Natural killer cell treated with Interleukin-12 subunit alpha and Interleukin-12 subunit beta and Interleukin-15 and Interleukin-18, amount 100 ng/mL, for 72 hours (primary cell): ENCODE measurements at regions not wholly inside any gene's neighbourhood (a gene's known extent, or its start where the extent isn't known, plus 50 kb on each side); places are given as distances from the start of the nearest gene placed in this dataset.

Experiments used
- ATAC-seq, 2 donors: fragments of 150-1000 bp; cut with Tn5 transposase in 1 of 2; sonication (Bioruptor Pico), chemical (Tn5 transposase) in 1 of 2; 2 replicates each; pipeline ENCODE4 v1.10.0; 2021
- DNase-seq: peaks from one replicate; pipeline ENCODE4 v3.0.0; 2022; ENCODE audit warnings: low spot score
- H3K27ac Mint-ChIP-seq, 2 donors: 1 replicate in 1 of 2; 2 replicates in 1 of 2; pipeline ENCODE4 v1.8.0; 2022; ENCODE audit warnings: mixed read lengths in 2 of 2, mild to moderate bottlenecking in 1 of 2, moderate library complexity in 1 of 2
- H3K27me3 Mint-ChIP-seq, 2 donors: 1 replicate in 1 of 2; 2 replicates in 1 of 2; pipeline ENCODE4 v1.8.0; 2022; ENCODE audit warnings: mixed read lengths in 2 of 2
- H3K36me3 Mint-ChIP-seq: one replicate; pipeline ENCODE4 v1.8.0; 2022; ENCODE audit warnings: mixed read lengths
- H3K4me1 Mint-ChIP-seq, 2 donors: 1 replicate in 1 of 2; 2 replicates in 1 of 2; pipeline ENCODE4 v1.8.0; 2022; ENCODE audit warnings: low read depth in 2 of 2, mixed read lengths in 2 of 2, mild to moderate bottlenecking in 1 of 2
- H3K4me3 Mint-ChIP-seq: one replicate; pipeline ENCODE4 v1.8.0; 2022; ENCODE audit warnings: mixed read lengths
- H3K9me3 Mint-ChIP-seq: 2 replicates; pipeline ENCODE4 v1.8.0; 2022; ENCODE audit warnings: mixed read lengths

GRCh38 chr12:124687917-124688316 is 120.5 kb upstream of the NCOR2 start:
- DNase-seq = no peak
- peak overlapping the region; percentile 13 for H3K4me3 Mint-ChIP-seq
- H3K27ac Mint-ChIP-seq = no peak overlapping the region
- peaks cover 8% of the 10 kb centered on the region for H3K36me3 Mint-ChIP-seq
- no peaks in the 10 kb centered on the region for H3K9me3 Mint-ChIP-seq
- peak; percentile 45 to 46 for ATAC-seq
- peaks cover 29 to 31% of the 10 kb centered on the region in 2 donors for H3K27me3 Mint-ChIP-seq
- peaks cover 23 to 38% of the 10 kb centered on the region in 2 donors for H3K4me1 Mint-ChIP-seq

- peak overlapping the region; percentile 13 for H3K4me3 Mint-ChIP-seq
- DNase-seq (no peak), ATAC-seq (peak; percentile 6 to 59)
- peaks cover 6% of the 10 kb centered on the region for H3K36me3 Mint-ChIP-seq
- peaks cover 29 to 35% of the 10 kb centered on the region in 2 donors for H3K27me3 Mint-ChIP-seq
- H3K9me3 Mint-ChIP-seq = no peaks in the 10 kb centered on the region
- peaks cover 23 to 38% of the 10 kb centered on the region in 2 donors for H3K4me1 Mint-ChIP-seq
- no peak overlapping the region for H3K27ac Mint-ChIP-seq
Measured at GRCh38 chr12:124687174-124687902, 119.9 kb upstream of the NCOR2 start.

GRCh38 chr12:124686370-124687173 is 119.2 kb upstream of the NCOR2 start:
- Mint-ChIP-seq H3K27me3 (peaks cover 28 to 35% of the 10 kb centered on the region in 2 donors), H3K4me3 (no peak overlapping the region), H3K36me3 (no peaks in the 10 kb centered on the region), H3K4me1 (peaks cover 26 to 38% of the 10 kb centered on the region in 2 donors), H3K27ac (no peak overlapping the region), H3K9me3 (no peaks in the 10 kb centered on the region)
- DNase-seq (no peak), ATAC-seq (no peak)

- Mint-ChIP-seq H3K4me1 (peaks cover 32 to 38% of the 10 kb centered on the region in 2 donors), H3K4me3 (no peak overlapping the region)
- DNase-seq = no peak
Measured at GRCh38 chr12:124685689-124686369, 118.4 kb upstream of the NCOR2 start.

GRCh38 chr12:124684971-124685688 is 117.7 kb upstream of the NCOR2 start:
- DNase-seq (no peak), ATAC-seq (peak in 1 of 2 donors; percentile 67)
- H3K9me3 Mint-ChIP-seq = no peaks in the 10 kb centered on the region
- H3K27ac Mint-ChIP-seq = peak overlapping the region in 1 of 2 donors; percentile 45
- no peaks in the 10 kb centered on the region for H3K36me3 Mint-ChIP-seq
- H3K4me3 Mint-ChIP-seq = no peak overlapping the region
- H3K27me3 Mint-ChIP-seq = peaks cover 27 to 35% of the 10 kb centered on the region in 2 donors
- H3K4me1 Mint-ChIP-seq = peaks cover 32 to 38% of the 10 kb centered on the region in 2 donors

More at GRCh38 chr12:124685689-124686369, 118.4 kb upstream of the NCOR2 start:
- peaks cover 27 to 35% of the 10 kb centered on the region in 2 donors for H3K27me3 Mint-ChIP-seq
- no peaks in the 10 kb centered on the region for H3K36me3 Mint-ChIP-seq
- H3K9me3 Mint-ChIP-seq = no peaks in the 10 kb centered on the region
- H3K27ac Mint-ChIP-seq = peak overlapping the region in 1 of 2 donors; percentile 45
- ATAC-seq = no peak

GRCh38 chr12:124684496-124684895 is 117.1 kb upstream of the NCOR2 start:
- Mint-ChIP-seq H3K36me3 (no peaks in the 10 kb centered on the region), H3K4me1 (peaks cover 32 to 38% of the 10 kb centered on the region in 2 donors), H3K4me3 (no peak overlapping the region), H3K27ac (no peak overlapping the region), H3K9me3 (no peaks in the 10 kb centered on the region), H3K27me3 (peaks cover 25 to 35% of the 10 kb centered on the region in 2 donors)
- ATAC-seq (no peak), DNase-seq (no peak)

- peaks cover 30 to 33% of the 10 kb centered on the region in 2 donors for H3K4me1 Mint-ChIP-seq
- ATAC-seq (no peak), DNase-seq (no peak)
- no peak overlapping the region for H3K4me3 Mint-ChIP-seq
- peaks cover 23 to 31% of the 10 kb centered on the region in 2 donors for H3K27me3 Mint-ChIP-seq
- H3K27ac Mint-ChIP-seq = peak overlapping the region in 1 of 2 donors; percentile 41
- H3K36me3 Mint-ChIP-seq = no peaks in the 10 kb centered on the region
- no peaks in the 10 kb centered on the region for H3K9me3 Mint-ChIP-seq
Measured at GRCh38 chr12:124683152-124684124, 116.0 kb upstream of the NCOR2 start.

- Mint-ChIP-seq H3K4me1 (peaks cover 21 to 25% of the 10 kb centered on the region in 2 donors), H3K27me3 (peaks cover 20 to 28% of the 10 kb centered on the region in 2 donors), H3K27ac (no peak overlapping the region), H3K36me3 (no peaks in the 10 kb centered on the region), H3K4me3 (no peak overlapping the region), H3K9me3 (no peaks in the 10 kb centered on the region)
- ATAC-seq (no peak), DNase-seq (no peak)
Measured at GRCh38 chr12:124682425-124683151, 115.2 kb upstream of the NCOR2 start.

GRCh38 chr12:124681779-124682391 is 114.5 kb upstream of the NCOR2 start:
- no peaks in the 10 kb centered on the region for H3K36me3 Mint-ChIP-seq
- ATAC-seq = no peak
- no peak overlapping the region for H3K27ac Mint-ChIP-seq
- DNase-seq = no peak
- no peak overlapping the region for H3K4me3 Mint-ChIP-seq
- peaks cover 14 to 21% of the 10 kb centered on the region in 2 donors for H3K27me3 Mint-ChIP-seq
- H3K9me3 Mint-ChIP-seq = no peaks in the 10 kb centered on the region
- peaks cover 14 to 18% of the 10 kb centered on the region in 2 donors for H3K4me1 Mint-ChIP-seq

GRCh38 chr12:124680863-124681778 is 113.7 kb upstream of the NCOR2 start:
- DNase-seq (peak; percentile 70), ATAC-seq (peak; percentile 45 to 93)
- Mint-ChIP-seq H3K9me3 (no peaks in the 10 kb centered on the region), H3K27ac (no peak overlapping the region), H3K4me1 (peaks cover 14 to 17% of the 10 kb centered on the region in 2 donors), H3K4me3 (no peak overlapping the region), H3K27me3 (peaks cover 14 to 19% of the 10 kb centered on the region in 2 donors), H3K36me3 (no peaks in the 10 kb centered on the region)
